NT2/D1 (cell line): ENCODE measurements at regions not wholly inside any gene's neighbourhood (a gene's known extent, or its start where the extent isn't known, plus 50 kb on each side); places are given as distances from the start of the nearest gene placed in this dataset.

Source experiments
- DNase-seq: peaks from one replicate; pipeline ENCODE4 v3.0.0-alpha.2; 2011; ENCODE audit warnings: low read depth, low spot score
- H3K27me3 ChIP-seq: 2 replicates; pipeline ENCODE4 v1.6.0; 2011; ENCODE audit warnings: mild to moderate bottlenecking; ENCODE audit not compliant: insufficient read length, insufficient read depth
- H3K36me3 ChIP-seq: 2 replicates; pipeline ENCODE4 v1.6.1; 2011; ENCODE audit warnings: mild to moderate bottlenecking, low read length, mixed read lengths; ENCODE audit not compliant: insufficient read depth, insufficient read length
- H3K4me1 ChIP-seq: 2 replicates; pipeline ENCODE4 v1.5.1; 2011; ENCODE audit not compliant: insufficient read depth, insufficient read length
- H3K4me3 ChIP-seq: 2 replicates; pipeline ENCODE4 v1.5.1; 2011; ENCODE audit warnings: low read depth; ENCODE audit not compliant: insufficient read length
- H3K9ac ChIP-seq: 2 replicates; pipeline ENCODE4 v1.6.0; 2011; ENCODE audit warnings: low read depth; ENCODE audit not compliant: insufficient read length
- H3K9me3 ChIP-seq: 2 replicates; pipeline ENCODE4 v1.5.1; 2011; ENCODE audit warnings: mild to moderate bottlenecking, low read length; ENCODE audit not compliant: insufficient read depth
- SUZ12 ChIP-seq: IDR thresholded peaks from 2 replicates; pipeline ENCODE4 v1.6.1; 2011; ENCODE audit not compliant: insufficient read length, insufficient read depth; ENCODE audit errors: extremely low read depth
- YY1 ChIP-seq: IDR thresholded peaks from 2 replicates; pipeline ENCODE4 v1.6.1; 2011; ENCODE audit not compliant: insufficient read length, insufficient read depth
- ZNF274 ChIP-seq: IDR thresholded peaks from 2 replicates; pipeline ENCODE4 v1.6.1; 2011; ENCODE audit warnings: mild to moderate bottlenecking, low read depth, low read length

GRCh38 chr5:87499478-87500410, 87.0 kb upstream of the CCNH start:
- H3K4me1 ChIP-seq = no peaks in the 10 kb centered on the region
- no peaks in the 10 kb centered on the region for H3K9me3 ChIP-seq
- no peaks in the 10 kb centered on the region for H3K27me3 ChIP-seq
- H3K9ac ChIP-seq = no peak overlapping the region
- H3K4me3 ChIP-seq = no peak overlapping the region
- DNase-seq = no peak
- no peaks in the 10 kb centered on the region for H3K36me3 ChIP-seq
- TF ChIP-seq SUZ12 = no peak
- no peak for TF ChIP-seq YY1
- no peak for TF ChIP-seq ZNF274
